EH (cell line): ENCODE measurements at regions not wholly inside any gene's neighbourhood (a gene's known extent, or its start where the extent isn't known, plus 50 kb on each side); places are given as distances from the start of the nearest gene placed in this dataset.

ENCODE experiments used
- DNase-seq: peaks from one replicate; pipeline ENCODE4 v3.0.0-alpha.2; 2015; ENCODE audit warnings: low read depth

- no peak for DNase-seq
Measured at GRCh38 chr11:98564233-98564632, 456.5 kb upstream of the CNTN5 start.

- DNase-seq, result no peak
Measured at GRCh38 chr11:98564881-98565280, 455.9 kb upstream of the CNTN5 start.

- no peak for DNase-seq
Measured at GRCh38 chr11:98565311-98565710, 455.4 kb upstream of the CNTN5 start.

- no peak for DNase-seq
Measured at GRCh38 chr11:98566978-98567377, 453.8 kb upstream of the CNTN5 start.

- no peak for DNase-seq
Measured at GRCh38 chr11:98568013-98568412, 452.7 kb upstream of the CNTN5 start.

GRCh38 chr11:98572941-98573340, 447.8 kb upstream of the CNTN5 start:
- DNase-seq, result no peak

- no peak for DNase-seq
Measured at GRCh38 chr11:98587884-98588283, 432.9 kb upstream of the CNTN5 start.

- no peak for DNase-seq
Measured at GRCh38 chr11:98589967-98590366, 430.8 kb upstream of the CNTN5 start.

GRCh38 chr11:98600103-98600502, 420.6 kb upstream of the CNTN5 start:
- no peak for DNase-seq

GRCh38 chr11:98600786-98601773, 419.7 kb upstream of the CNTN5 start:
- DNase-seq, result no peak

- no peak for DNase-seq
Measured at GRCh38 chr11:98616098-98616655, 404.6 kb upstream of the CNTN5 start.

GRCh38 chr11:98621767-98622166, 399.0 kb upstream of the CNTN5 start:
- DNase-seq, result no peak

- DNase-seq, result no peak
Measured at GRCh38 chr11:98625526-98625925, 395.2 kb upstream of the CNTN5 start.

- no peak for DNase-seq
Measured at GRCh38 chr11:98630736-98631135, 390.0 kb upstream of the CNTN5 start.

- no peak for DNase-seq
Measured at GRCh38 chr11:98657711-98658110, 363.0 kb upstream of the CNTN5 start.

GRCh38 chr11:98659431-98659830, 361.3 kb upstream of the CNTN5 start:
- DNase-seq, result no peak

GRCh38 chr11:98674390-98674789, 346.4 kb upstream of the CNTN5 start:
- no peak for DNase-seq

- DNase-seq, result no peak
Measured at GRCh38 chr11:98679673-98680072, 341.1 kb upstream of the CNTN5 start.

GRCh38 chr11:98701541-98701940, 319.2 kb upstream of the CNTN5 start:
- DNase-seq, result no peak

- no peak for DNase-seq
Measured at GRCh38 chr11:98703779-98704556, 316.8 kb upstream of the CNTN5 start.

GRCh38 chr11:98710026-98710425, 310.7 kb upstream of the CNTN5 start:
- DNase-seq, result no peak

- DNase-seq, result no peak
Measured at GRCh38 chr11:98710986-98711385, 309.8 kb upstream of the CNTN5 start.

- no peak for DNase-seq
Measured at GRCh38 chr11:98720951-98721350, 299.8 kb upstream of the CNTN5 start.
